HEK293 (cell line): ENCODE measurements at regions not wholly inside any gene's neighbourhood (a gene's known extent, or its start where the extent isn't known, plus 50 kb on each side); places are given as distances from the start of the nearest gene placed in this dataset.

Experiments used
- CTCF ChIA-PET: fragments of 350-600 bp; formaldehyde crosslinking; extraction: SDS; loops from one replicate; lab custom pipeline; 2021; ENCODE audit warnings: antibody characterized with exemption; lab: Yijun Ruan, JAX
- POLR2A ChIA-PET: fragments of 300-600 bp; formaldehyde crosslinking; extraction: SDS; loops from one replicate; lab custom pipeline; 2020; ENCODE audit warnings: antibody characterized with exemption, inconsistent platforms; lab: Yijun Ruan, JAX
- H3K27ac ChIP-seq: fragments of 200-500 bp; sonication (Bioruptor generic); 2 replicates; pipeline ENCODE4 v1.5.1; 2014; ENCODE audit warnings: low read depth, low read length, control low read depth, inconsistent platforms; ENCODE audit errors: extremely low read depth
- H3K36me3 ChIP-seq, 2 experiments: fragments of 200-500 bp in 1 of 2; sonication (Bioruptor generic) in 1 of 2; 1 replicate in 1 of 2; 2 replicates in 1 of 2; pipeline ENCODE4 v1.5.1; 2014 to 2017; ENCODE audit warnings: inconsistent platforms in 2 of 2, low read length in 2 of 2; ENCODE audit not compliant: control insufficient read depth in 2 of 2, insufficient read depth in 1 of 2
- H3K4me1 ChIP-seq: fragments of 200-500 bp; sonication (Bioruptor generic); 2 replicates; pipeline ENCODE4 v1.5.1; 2014; ENCODE audit warnings: mild to moderate bottlenecking, low read length, inconsistent platforms; ENCODE audit not compliant: control insufficient read depth, insufficient read depth
- H3K4me3 ChIP-seq: 2 replicates; pipeline ENCODE4 v1.5.1; 2011; ENCODE audit warnings: low read depth, mild to moderate bottlenecking, control low read depth, low read length, moderate library complexity
- H3K9me3 ChIP-seq: fragments of 200-500 bp; sonication (Bioruptor generic); 2 replicates; pipeline ENCODE4 v1.5.1; 2014; ENCODE audit warnings: low read depth, low read length, inconsistent platforms; ENCODE audit not compliant: control insufficient read depth, insufficient read depth
- HIC1 ChIP-seq: fragments of 450-650 bp; formaldehyde crosslinking; IDR thresholded peaks from 2 replicates; pipeline ENCODE4 v1.5.1; 2016; ENCODE audit warnings: missing biosample characterization, missing genetic modification characterization
- INSM2 ChIP-seq: fragments of 450-650 bp; formaldehyde crosslinking; IDR thresholded peaks from 2 replicates; pipeline ENCODE4 v1.5.1; 2016; ENCODE audit warnings: missing biosample characterization, missing genetic modification characterization
- TCF7L2 ChIP-seq: IDR thresholded peaks from 2 replicates; pipeline ENCODE4 v1.6.1; 2011; ENCODE audit warnings: low read depth, mild to moderate bottlenecking, inconsistent platforms, low read length, moderate library complexity, borderline replicate concordance
- TSHZ1 ChIP-seq: fragments of 450-650 bp; formaldehyde crosslinking; IDR thresholded peaks from 2 replicates; pipeline ENCODE4 v1.5.1; 2016; ENCODE audit warnings: missing biosample characterization, missing genetic modification characterization, borderline replicate concordance
- ZNF121 ChIP-seq: fragments of 450-650 bp; formaldehyde crosslinking; IDR thresholded peaks from 2 replicates; pipeline ENCODE4 v1.5.1; 2016; ENCODE audit warnings: missing biosample characterization, missing genetic modification characterization
- ZNF19 ChIP-seq: fragments of 450-650 bp; formaldehyde crosslinking; IDR thresholded peaks from 2 replicates; pipeline ENCODE4; 2016; ENCODE audit warnings: missing biosample characterization, missing genetic modification characterization, low read depth
- ZNF221 ChIP-seq: fragments of 450-650 bp; formaldehyde crosslinking; IDR thresholded peaks from 2 replicates; pipeline ENCODE4 v1.5.1; 2017; ENCODE audit warnings: missing biosample characterization, missing genetic modification characterization, borderline replicate concordance
- ZNF23 ChIP-seq: fragments of 450-650 bp; formaldehyde crosslinking; IDR thresholded peaks from 2 replicates; pipeline ENCODE4 v1.5.1; 2016; ENCODE audit warnings: missing biosample characterization, missing genetic modification characterization, borderline replicate concordance
- ZNF26 ChIP-seq: fragments of 450-650 bp; formaldehyde crosslinking; IDR thresholded peaks from 2 replicates; pipeline ENCODE4 v1.5.1; 2016; ENCODE audit warnings: missing biosample characterization, missing genetic modification characterization
- ZNF266 ChIP-seq: fragments of 450-650 bp; formaldehyde crosslinking; IDR thresholded peaks from 2 replicates; pipeline ENCODE4 v1.5.1; 2016; ENCODE audit warnings: missing biosample characterization, missing genetic modification characterization, low read depth
- ZNF324 ChIP-seq: fragments of 450-650 bp; formaldehyde crosslinking; IDR thresholded peaks from 2 replicates; pipeline ENCODE4 v1.5.1; 2016; ENCODE audit warnings: missing biosample characterization, missing genetic modification characterization
- ZNF37A ChIP-seq: fragments of 450-650 bp; IDR thresholded peaks from 2 replicates; pipeline ENCODE4 v1.5.1; 2018; ENCODE audit warnings: missing biosample characterization, missing genetic modification characterization
- ZNF426 ChIP-seq: fragments of 450-650 bp; formaldehyde crosslinking; IDR thresholded peaks from 2 replicates; pipeline ENCODE4 v1.5.1; 2017; ENCODE audit warnings: missing biosample characterization, missing genetic modification characterization, mild to moderate bottlenecking, inconsistent platforms, moderate library complexity
- ZNF677 ChIP-seq: fragments of 450-650 bp; IDR thresholded peaks from 2 replicates; pipeline ENCODE4 v1.5.0; 2018; ENCODE audit warnings: missing biosample characterization, mild to moderate bottlenecking, missing genetic modification characterization, moderate library complexity
- ZNF791 ChIP-seq: fragments of 450-650 bp; formaldehyde crosslinking; IDR thresholded peaks from 2 replicates; pipeline ENCODE4 v1.5.1; 2016; ENCODE audit warnings: missing biosample characterization, missing genetic modification characterization
- ZNF837 ChIP-seq: fragments of 450-650 bp; formaldehyde crosslinking; IDR thresholded peaks from 2 replicates; pipeline ENCODE4 v1.5.1; 2016; ENCODE audit warnings: missing biosample characterization, missing genetic modification characterization
- TF ChIP-seq, protein P1 (sequence below): fragments of 450-650 bp; formaldehyde crosslinking; IDR thresholded peaks from 2 replicates; pipeline ENCODE4 v1.5.1; 2016; ENCODE audit warnings: missing biosample characterization, missing genetic modification characterization
- TF ChIP-seq, protein P2 (sequence below): fragments of 450-650 bp; formaldehyde crosslinking; IDR thresholded peaks from 2 replicates; pipeline ENCODE4 v1.5.1; 2016; ENCODE audit warnings: missing biosample characterization, missing genetic modification characterization

- CTCF ChIA-PET: no interaction called here
- POLR2A ChIA-PET: no interaction called here
- H3K4me1 ChIP-seq: no peaks in the 10 kb centered on the region
- H3K36me3 ChIP-seq: no peaks in the 10 kb centered on the region
- no peaks in the 10 kb centered on the region for H3K9me3 ChIP-seq
- H3K4me3 ChIP-seq: no peak overlapping the region
- no peak for TF ChIP-seq HIC1
- no peak for TF ChIP-seq ZNF426
- no peak for TF ChIP-seq ZNF791 (tag by site-specific recombination)
- TF ChIP-seq, protein P1, sequence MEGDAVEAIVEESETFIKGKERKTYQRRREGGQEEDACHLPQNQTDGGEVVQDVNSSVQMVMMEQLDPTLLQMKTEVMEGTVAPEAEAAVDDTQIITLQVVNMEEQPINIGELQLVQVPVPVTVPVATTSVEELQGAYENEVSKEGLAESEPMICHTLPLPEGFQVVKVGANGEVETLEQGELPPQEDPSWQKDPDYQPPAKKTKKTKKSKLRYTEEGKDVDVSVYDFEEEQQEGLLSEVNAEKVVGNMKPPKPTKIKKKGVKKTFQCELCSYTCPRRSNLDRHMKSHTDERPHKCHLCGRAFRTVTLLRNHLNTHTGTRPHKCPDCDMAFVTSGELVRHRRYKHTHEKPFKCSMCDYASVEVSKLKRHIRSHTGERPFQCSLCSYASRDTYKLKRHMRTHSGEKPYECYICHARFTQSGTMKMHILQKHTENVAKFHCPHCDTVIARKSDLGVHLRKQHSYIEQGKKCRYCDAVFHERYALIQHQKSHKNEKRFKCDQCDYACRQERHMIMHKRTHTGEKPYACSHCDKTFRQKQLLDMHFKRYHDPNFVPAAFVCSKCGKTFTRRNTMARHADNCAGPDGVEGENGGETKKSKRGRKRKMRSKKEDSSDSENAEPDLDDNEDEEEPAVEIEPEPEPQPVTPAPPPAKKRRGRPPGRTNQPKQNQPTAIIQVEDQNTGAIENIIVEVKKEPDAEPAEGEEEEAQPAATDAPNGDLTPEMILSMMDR (tag by site-specific recombination): no peak
- TF ChIP-seq INSM2 (tag by site-specific recombination): no peak
- TF ChIP-seq ZNF121: no peak
- TF ChIP-seq TSHZ1 (tag by site-specific recombination): no peak
- TF ChIP-seq ZNF37A (tag by site-specific recombination): no peak
- TF ChIP-seq ZNF324 (tag by site-specific recombination): no peak
- H3K27ac ChIP-seq: no peak overlapping the region
Measured at GRCh38 chr10:56632537-56632936, 271.5 kb upstream of the ZWINT start.

DNA sequence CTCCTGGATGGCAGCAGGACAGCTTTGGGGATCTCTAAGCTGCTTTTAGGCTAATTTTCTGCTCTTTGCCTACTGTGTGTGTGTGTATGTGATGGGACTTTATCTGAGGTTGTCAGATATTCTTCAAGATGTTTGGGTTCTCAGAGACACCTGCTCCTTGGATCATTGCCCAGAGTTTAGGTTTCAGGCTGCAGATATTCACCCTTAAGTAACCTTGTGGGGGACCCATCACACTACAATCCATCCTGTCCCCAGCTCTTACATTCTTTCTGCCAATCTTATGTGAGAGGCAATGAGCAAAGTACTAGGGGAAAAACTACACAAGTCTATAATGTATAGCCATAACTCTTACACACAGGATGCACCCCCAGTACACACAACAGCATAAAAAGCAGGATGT, 263.0 kb upstream of the ZWINT start:
- Histone ChIP-seq H3K9me3 (no peaks in the 10 kb centered on the region), H3K4me3 (no peak overlapping the region), H3K27ac (no peak overlapping the region), H3K4me1 (no peaks in the 10 kb centered on the region), H3K36me3 (no peaks in the 10 kb centered on the region)
- POLR2A ChIA-PET: no interaction called here
- TF ChIP-seq TCF7L2 (no peak), ZNF26 (tag by site-specific recombination) (no peak)
- CTCF ChIA-PET: no interaction called here

- no peaks in the 10 kb centered on the region for H3K4me1 ChIP-seq
- POLR2A ChIA-PET: no interaction called here
- CTCF ChIA-PET: no interaction called here
- H3K27ac ChIP-seq: no peak overlapping the region
- H3K4me3 ChIP-seq: no peak overlapping the region
- H3K9me3 ChIP-seq: no peaks in the 10 kb centered on the region
- no peaks in the 10 kb centered on the region for H3K36me3 ChIP-seq
- TF ChIP-seq ZNF221: no peak
- no peak for TF ChIP-seq ZNF23
- TF ChIP-seq, protein P2, sequence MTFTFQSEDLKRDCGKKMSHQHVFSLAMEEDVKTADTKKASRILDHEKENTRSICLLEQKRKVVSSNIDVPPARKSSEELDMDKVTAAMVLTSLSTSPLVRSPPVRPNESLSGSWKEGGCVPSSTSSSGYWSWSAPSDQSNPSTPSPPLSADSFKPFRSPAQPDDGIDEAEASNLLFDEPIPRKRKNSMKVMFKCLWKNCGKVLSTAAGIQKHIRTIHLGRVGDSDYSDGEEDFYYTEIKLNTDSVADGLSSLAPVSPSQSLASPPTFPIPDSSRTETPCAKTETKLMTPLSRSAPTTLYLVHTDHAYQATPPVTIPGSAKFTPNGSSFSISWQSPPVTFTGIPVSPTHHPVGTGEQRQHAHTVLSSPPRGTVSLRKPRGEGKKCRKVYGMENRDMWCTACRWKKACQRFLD (tag by site-specific recombination): no peak
- TF ChIP-seq ZNF19 (tag by site-specific recombination): no peak
- TF ChIP-seq ZNF837 (tag by site-specific recombination): no peak
- no peak for TF ChIP-seq ZNF677 (tag by site-specific recombination)
- no peak for TF ChIP-seq INSM2 (tag by site-specific recombination)
- TF ChIP-seq ZNF266 (tag by site-specific recombination): no peak
Measured at GRCh38 chr10:56623064-56623463, 262.0 kb upstream of the ZWINT start.
